A549 (cell line): ENCODE measurements at regions not wholly inside any gene's neighbourhood (a gene's known extent, or its start where the extent isn't known, plus 50 kb on each side); places are given as distances from the start of the nearest gene placed in this dataset.
"Not testable (repeated sequence)": the region's sequence is repeated elsewhere in the genome, so short reads cannot be mapped to it uniquely, and the experiment has no call there.

Source experiments
- ATAC-seq, 2 experiments: fragments of 200-7000 bp in 1 of 2; fragments of >200 bp in 1 of 2; cut with Nextera tagmentation in 1 of 2; cut with Tn5 transposase in 1 of 2; 3 replicates each; pipeline versions ENCODE4 v1.8.0 to v1.9.1; 2018 to 2020; ENCODE audit warnings: mild to moderate bottlenecking in 1 of 2, moderate library complexity in 1 of 2
- CTCF ChIA-PET: fragments of 300-600 bp; sonication (Branson Sonifier 250); formaldehyde crosslinking; extraction: SDS; loops from one replicate; lab custom pipeline; 2021; ENCODE audit warnings: antibody characterized with exemption, inconsistent platforms; lab: Yijun Ruan, JAX
- POLR2A ChIA-PET: fragments of 350-600 bp; formaldehyde crosslinking; extraction: SDS; loops from one replicate; lab custom pipeline; 2021; ENCODE audit warnings: antibody characterized with exemption, inconsistent platforms; lab: Yijun Ruan, JAX
- DNase-seq, 2 experiments: peaks; one replicate each; pipeline versions ENCODE4 v3.0.0 to v3.0.0-alpha.2; 2011 to 2016; ENCODE audit warnings: low read depth in 1 of 2, low spot score in 1 of 2
- FAIRE-seq: peaks from 2 replicates; lab custom pipeline; 2011; peaks lifted over from hg19 to GRCh38; lab: Jason Lieb, UNC
- H3K27ac ChIP-seq, 2 experiments: fragments of >200 bp; sonication (Bioruptor Twin); formaldehyde crosslinking; 3 replicates each; pipeline ENCODE4 v1.5.1; 2016 to 2017
- H3K4me1 ChIP-seq: fragments of >200 bp; sonication (Bioruptor Twin); formaldehyde crosslinking; 3 replicates; pipeline ENCODE4 v1.6.1; 2016
- H3K4me2 ChIP-seq: fragments of >200 bp; sonication (Bioruptor Twin); formaldehyde crosslinking; 3 replicates; pipeline ENCODE4 v1.6.1; 2016
- H3K4me3 ChIP-seq: fragments of >200 bp; sonication (Bioruptor Twin); formaldehyde crosslinking; 3 replicates; pipeline ENCODE4 v1.5.1; 2016
- H3K9me3 ChIP-seq: fragments of >200 bp; sonication (Bioruptor Twin); formaldehyde crosslinking; 3 replicates; pipeline ENCODE4 v1.6.1; 2016
- CBX8 ChIP-seq: fragments of 200-600 bp; sonication (generic); IDR thresholded peaks from 2 replicates; pipeline ENCODE4 v1.6.1; 2016
- CHD4 ChIP-seq: fragments of 200-600 bp; sonication (generic); IDR thresholded peaks from 2 replicates; pipeline ENCODE4 v1.6.1; 2016; ENCODE audit warnings: antibody characterized with exemption, mild to moderate bottlenecking, borderline replicate concordance
- E2F6 ChIP-seq: IDR thresholded peaks from 2 replicates; pipeline ENCODE4 v1.6.1; 2012; ENCODE audit warnings: low read depth, borderline replicate concordance
- EHMT2 ChIP-seq: fragments of 200-600 bp; sonication (generic); IDR thresholded peaks from 2 replicates; pipeline ENCODE4 v1.6.1; 2016; ENCODE audit warnings: antibody characterized with exemption, low read depth, mild to moderate bottlenecking, moderate library complexity
- FOXS1 ChIP-seq: fragments of 250-450 bp; sonication (Bioruptor Pico); IDR thresholded peaks from 2 replicates; pipeline ENCODE4 v1.5.0; 2020; ENCODE audit warnings: mild to moderate bottlenecking, moderate library complexity
- HDAC2 ChIP-seq: fragments of 200-600 bp; sonication (generic); IDR thresholded peaks from 2 replicates; pipeline ENCODE4 v1.6.1; 2016
- HES2 ChIP-seq: fragments of >200 bp; sonication (Bioruptor Twin); formaldehyde crosslinking; IDR thresholded peaks from 2 replicates; pipeline ENCODE4 v1.6.1; 2016
- JUN ChIP-seq, 2 experiments: fragments of >200 bp; sonication (Bioruptor Twin); formaldehyde crosslinking; IDR thresholded peaks; 2 replicates in 1 of 2; 3 replicates in 1 of 2; pipeline ENCODE4 v1.6.1; 2016 to 2017
- KDM5A ChIP-seq: fragments of 200-600 bp; sonication (generic); IDR thresholded peaks from 2 replicates; pipeline ENCODE4 v1.6.1; 2016; ENCODE audit warnings: antibody characterized with exemption, mild to moderate bottlenecking
- MAFK ChIP-seq: fragments of 450-650 bp; IDR thresholded peaks from 2 replicates; pipeline ENCODE4 v1.6.1; 2014; ENCODE audit not compliant: partially characterized antibody
- PBX3 ChIP-seq: IDR thresholded peaks from 2 replicates; pipeline ENCODE4 v1.6.1; 2012
- RAD21 ChIP-seq, 2 experiments: fragments of >200 bp in 1 of 2; sonication (Bioruptor Twin) in 1 of 2; formaldehyde crosslinking in 1 of 2; IDR thresholded peaks in 1 of 2; conservative IDR thresholded peaks in 1 of 2; 2 replicates in 1 of 2; 3 replicates in 1 of 2; pipeline ENCODE4 v1.6.1; 2012 to 2018; ENCODE audit warnings: inconsistent platforms in 1 of 2
- TFCP2L1 ChIP-seq: fragments of 250-450 bp; sonication (Bioruptor Pico); IDR thresholded peaks from 2 replicates; pipeline ENCODE4 v1.5.0; 2021; ENCODE audit warnings: mild to moderate bottlenecking
- TP53 ChIP-seq: fragments of 250-450 bp; sonication (Bioruptor Pico); IDR thresholded peaks from 2 replicates; pipeline ENCODE4 v1.5.0; 2021; ENCODE audit warnings: mild to moderate bottlenecking, moderate library complexity
- ZC3H11A ChIP-seq: fragments of 450-650 bp; IDR thresholded peaks from 2 replicates; pipeline ENCODE4 v1.6.1; 2014; ENCODE audit warnings: antibody characterized with exemption, mild to moderate bottlenecking
- ZFP36 ChIP-seq: fragments of 450-650 bp; IDR thresholded peaks from 2 replicates; pipeline ENCODE4 v1.6.1; 2014; ENCODE audit warnings: borderline replicate concordance; ENCODE audit not compliant: partially characterized antibody
- WGBS: methylation state at CpG from one replicate; pipeline ENCODE4 v1.1.6; 2017; ENCODE audit errors: missing lambda C conversion rate; 5-methylcytosine and 5-hydroxymethylcytosine counted together
- TF ChIP-seq, protein P1 (sequence below): IDR thresholded peaks from 2 replicates; pipeline ENCODE4 v1.6.1; 2012

GRCh38 chr15:95699578-95699977 is 630.9 kb upstream of the NR2F2 start:
- no peak for ATAC-seq
- Histone ChIP-seq H3K4me3 (no peak overlapping the region), H3K27ac (no peak overlapping the region), H3K4me2 (no peak overlapping the region), H3K9me3 (peaks cover 43% of the 10 kb centered on the region), H3K4me1 (no peaks in the 10 kb centered on the region)
- ChIA-PET POLR2A (no interaction called here), CTCF (no interaction called here)
- no peak for DNase-seq
- no peak for FAIRE-seq
- no peak for TF ChIP-seq ZC3H11A
- no peak for TF ChIP-seq MAFK
- TF ChIP-seq JUN (IDR thresholded peaks at IDR 0.05) = no peak
- TF ChIP-seq FOXS1 (CRISPR knock-in tag) = no peak
- TF ChIP-seq PBX3 = no peak
- TF ChIP-seq CHD4 = no peak
- no peak for TF ChIP-seq RAD21 (conservative IDR thresholded peaks at IDR 0.05 in 1 of 2, IDR thresholded peaks at IDR 0.05 in 1 of 2)
- no peak for TF ChIP-seq CBX8
- TF ChIP-seq EHMT2 = no peak
- TF ChIP-seq HES2 = no peak
- no peak for TF ChIP-seq TFCP2L1 (CRISPR knock-in tag)
- TF ChIP-seq TP53 (CRISPR knock-in tag) = no peak
- TF ChIP-seq KDM5A = no peak
- TF ChIP-seq ZFP36 = no peak
- TF ChIP-seq, protein P1, sequence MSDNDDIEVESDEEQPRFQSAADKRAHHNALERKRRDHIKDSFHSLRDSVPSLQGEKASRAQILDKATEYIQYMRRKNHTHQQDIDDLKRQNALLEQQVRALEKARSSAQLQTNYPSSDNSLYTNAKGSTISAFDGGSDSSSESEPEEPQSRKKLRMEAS = no peak
- 2% methylated on average over 2 of the region's 2 CpGs for WGBS

DNA sequence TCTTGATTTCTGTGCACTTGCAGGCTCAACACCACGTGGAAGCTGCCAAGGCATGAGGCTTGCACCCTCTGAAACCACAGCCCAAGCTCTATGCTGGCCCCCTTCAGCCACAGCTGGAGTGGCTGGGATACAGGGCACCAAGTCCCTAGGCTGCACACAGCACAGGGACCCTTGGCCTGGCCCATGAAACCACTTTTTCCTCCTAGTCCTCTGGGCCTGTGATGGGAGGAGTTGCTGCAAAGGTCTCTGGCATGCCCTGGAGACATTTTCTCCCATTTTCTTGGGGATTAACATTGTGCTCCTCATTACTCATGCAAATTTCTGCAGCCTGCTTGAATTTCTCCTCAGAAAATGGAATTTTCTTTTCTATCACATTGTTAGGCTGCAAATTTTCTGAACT is 629.8 kb upstream of the NR2F2 start:
- DNase-seq, POLR2A ChIA-PET, H3K4me3 ChIP-seq, ATAC-seq, CTCF ChIA-PET, H3K4me1 ChIP-seq, H3K27ac ChIP-seq, FAIRE-seq, H3K4me2 ChIP-seq: not testable (repeated sequence)
- H3K9me3 ChIP-seq = peaks cover 35% of the 10 kb centered on the region
- WGBS = 0% methylated on average over 1 of the region's 1 CpG

GRCh38 chr15:95701410-95701809 is 629.1 kb upstream of the NR2F2 start:
- FAIRE-seq (no peak), DNase-seq (no peak), ATAC-seq (no peak)
- ChIA-PET POLR2A (no interaction called here), CTCF (no interaction called here)
- Histone ChIP-seq H3K4me2 (no peak overlapping the region), H3K27ac (no peak overlapping the region), H3K4me3 (no peak overlapping the region), H3K9me3 (peaks cover 34% of the 10 kb centered on the region), H3K4me1 (no peaks in the 10 kb centered on the region)
- WGBS = 3% methylated on average over 1 of the region's 1 CpG
- TF ChIP-seq KDM5A (no peak), FOXS1 (CRISPR knock-in tag) (no peak), HDAC2 (no peak)

GRCh38 chr15:95709959-95710695 is 620.4 kb upstream of the NR2F2 start:
- FAIRE-seq (no peak), ATAC-seq (no peak), DNase-seq (no peak)
- 56% methylated on average over 9 of the region's 9 CpGs for WGBS
- CTCF ChIA-PET = no interaction called here
- Histone ChIP-seq H3K4me3 (no peak overlapping the region), H3K4me2 (no peak overlapping the region), H3K4me1 (no peaks in the 10 kb centered on the region), H3K27ac (no peak overlapping the region), H3K9me3 (0 out of 3 replicates have a peak, but pooled peaks cover 3% of the 10 kb centered on the region)
- TF ChIP-seq E2F6 = no peak
- POLR2A ChIA-PET = no interaction called here
